ENCODE measurements at regions not wholly inside any gene's neighbourhood (a gene's known extent, or its start where the extent isn't known, plus 50 kb on each side); places are given as distances from the start of the nearest gene placed in this dataset.

DNA sequence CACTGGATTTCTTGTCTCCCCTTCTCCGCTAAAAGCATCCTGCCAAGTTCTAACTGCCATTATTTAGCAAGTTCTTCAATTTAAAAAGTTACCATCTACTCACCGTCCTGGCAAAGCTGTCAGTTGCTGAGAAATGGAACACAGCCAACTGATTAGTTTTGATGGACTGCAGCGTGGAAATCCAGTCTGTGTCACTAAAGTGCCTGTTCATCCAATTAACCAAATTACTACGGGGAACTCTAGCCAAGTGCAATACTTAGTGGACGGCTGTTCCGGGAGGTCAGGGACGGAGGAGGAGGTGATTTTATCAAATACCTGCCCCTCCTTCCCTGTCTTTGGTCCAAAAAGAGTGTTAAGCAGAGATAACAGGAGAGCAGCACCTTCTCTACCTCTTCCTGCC is 260.7 kb downstream of the MAF start (continued):
- TF ChIP-seq IRF2 (CRISPR knock-in tag; IDR thresholded peaks at IDR 0.05), result no peak
- no peak for TF ChIP-seq TCF7L2 (IDR thresholded peaks at IDR 0.05; ENCODE audit: low read depth, low read length)

DNA sequence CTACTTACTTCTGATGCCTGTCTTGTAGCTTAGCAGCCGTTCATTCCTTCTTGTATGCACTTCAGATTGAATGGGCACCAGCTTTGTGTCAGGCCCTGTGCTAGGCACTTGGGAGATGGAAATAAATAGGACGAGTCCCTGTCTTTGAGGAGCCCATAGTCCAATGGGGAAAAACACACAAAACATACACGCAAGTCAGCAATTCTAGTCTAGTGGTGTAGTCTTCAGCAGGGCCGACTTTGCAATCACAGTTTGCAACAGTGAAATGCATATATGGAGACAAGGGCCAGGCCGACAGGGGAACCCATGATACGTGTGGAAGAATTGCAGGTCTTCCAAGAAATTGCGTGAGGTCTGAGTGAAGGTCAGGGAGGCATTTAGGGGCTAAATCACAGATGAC is 262.6 kb downstream of the MAF start:
- Histone ChIP-seq H3K9ac (ENCODE audit: insufficient read depth in 1 of 2, low read depth in 2 of 2, low read length in 2 of 2) (no peak overlapping the region), H3K27ac (ENCODE audit: extremely low read depth, low read depth, low read length) (no peak overlapping the region), H3K27me3 (ENCODE audit: control insufficient read depth in 2 of 2, insufficient read depth in 2 of 2, low read length in 2 of 2) (peaks cover 19 to 27% of the 10 kb centered on the region in 2 experiments), H3K79me2 (ENCODE audit: control insufficient read depth, insufficient read depth, low read length) (no peaks in the 10 kb centered on the region), H2AFZ (ENCODE audit: low read depth, low read length) (no peak overlapping the region), H3K4me1 (replicated peaks in 1 of 2; ENCODE audit: control insufficient read depth in 2 of 2, insufficient read depth in 2 of 2, low read length in 2 of 2) (no peaks in the 10 kb centered on the region), H3K4me2 (ENCODE audit: insufficient read depth, low read length) (no peak overlapping the region), H3K9me3 (replicated peaks; ENCODE audit: control insufficient read depth, insufficient read depth, low read depth, low read length) (no peaks in the 10 kb centered on the region), H3K36me3 (ENCODE audit: control insufficient read depth, insufficient read depth, low read length) (no peaks in the 10 kb centered on the region), H4K20me1 (replicated peaks; ENCODE audit: control insufficient read depth, insufficient read depth, low read length) (no peaks in the 10 kb centered on the region; the same call in 1 of the 2 replicates), H3K9me1 (ENCODE audit: control insufficient read depth, insufficient read depth, low read length) (no peaks in the 10 kb centered on the region), H3K4me3 (no peak overlapping the region)
- TF ChIP-seq C11orf30 (IDR thresholded peaks at IDR 0.05; ENCODE audit: low read depth), result peak; percentile 32
- no peak for TF ChIP-seq SMAD3 (CRISPR knock-in tag; conservative IDR thresholded peaks at IDR 0.05)
- TF ChIP-seq MAFG (tag; conservative IDR thresholded peaks at IDR 0.05), result 0 out of 2 replicates have a peak, but pooled peaks have one; percentile 5
- TF ChIP-seq, protein P1, sequence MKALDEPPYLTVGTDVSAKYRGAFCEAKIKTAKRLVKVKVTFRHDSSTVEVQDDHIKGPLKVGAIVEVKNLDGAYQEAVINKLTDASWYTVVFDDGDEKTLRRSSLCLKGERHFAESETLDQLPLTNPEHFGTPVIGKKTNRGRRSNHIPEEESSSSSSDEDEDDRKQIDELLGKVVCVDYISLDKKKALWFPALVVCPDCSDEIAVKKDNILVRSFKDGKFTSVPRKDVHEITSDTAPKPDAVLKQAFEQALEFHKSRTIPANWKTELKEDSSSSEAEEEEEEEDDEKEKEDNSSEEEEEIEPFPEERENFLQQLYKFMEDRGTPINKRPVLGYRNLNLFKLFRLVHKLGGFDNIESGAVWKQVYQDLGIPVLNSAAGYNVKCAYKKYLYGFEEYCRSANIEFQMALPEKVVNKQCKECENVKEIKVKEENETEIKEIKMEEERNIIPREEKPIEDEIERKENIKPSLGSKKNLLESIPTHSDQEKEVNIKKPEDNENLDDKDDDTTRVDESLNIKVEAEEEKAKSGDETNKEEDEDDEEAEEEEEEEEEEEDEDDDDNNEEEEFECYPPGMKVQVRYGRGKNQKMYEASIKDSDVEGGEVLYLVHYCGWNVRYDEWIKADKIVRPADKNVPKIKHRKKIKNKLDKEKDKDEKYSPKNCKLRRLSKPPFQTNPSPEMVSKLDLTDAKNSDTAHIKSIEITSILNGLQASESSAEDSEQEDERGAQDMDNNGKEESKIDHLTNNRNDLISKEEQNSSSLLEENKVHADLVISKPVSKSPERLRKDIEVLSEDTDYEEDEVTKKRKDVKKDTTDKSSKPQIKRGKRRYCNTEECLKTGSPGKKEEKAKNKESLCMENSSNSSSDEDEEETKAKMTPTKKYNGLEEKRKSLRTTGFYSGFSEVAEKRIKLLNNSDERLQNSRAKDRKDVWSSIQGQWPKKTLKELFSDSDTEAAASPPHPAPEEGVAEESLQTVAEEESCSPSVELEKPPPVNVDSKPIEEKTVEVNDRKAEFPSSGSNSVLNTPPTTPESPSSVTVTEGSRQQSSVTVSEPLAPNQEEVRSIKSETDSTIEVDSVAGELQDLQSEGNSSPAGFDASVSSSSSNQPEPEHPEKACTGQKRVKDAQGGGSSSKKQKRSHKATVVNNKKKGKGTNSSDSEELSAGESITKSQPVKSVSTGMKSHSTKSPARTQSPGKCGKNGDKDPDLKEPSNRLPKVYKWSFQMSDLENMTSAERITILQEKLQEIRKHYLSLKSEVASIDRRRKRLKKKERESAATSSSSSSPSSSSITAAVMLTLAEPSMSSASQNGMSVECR (CRISPR knock-in tag; IDR thresholded peaks at IDR 0.05), result no peak
- TF ChIP-seq, protein P2, sequence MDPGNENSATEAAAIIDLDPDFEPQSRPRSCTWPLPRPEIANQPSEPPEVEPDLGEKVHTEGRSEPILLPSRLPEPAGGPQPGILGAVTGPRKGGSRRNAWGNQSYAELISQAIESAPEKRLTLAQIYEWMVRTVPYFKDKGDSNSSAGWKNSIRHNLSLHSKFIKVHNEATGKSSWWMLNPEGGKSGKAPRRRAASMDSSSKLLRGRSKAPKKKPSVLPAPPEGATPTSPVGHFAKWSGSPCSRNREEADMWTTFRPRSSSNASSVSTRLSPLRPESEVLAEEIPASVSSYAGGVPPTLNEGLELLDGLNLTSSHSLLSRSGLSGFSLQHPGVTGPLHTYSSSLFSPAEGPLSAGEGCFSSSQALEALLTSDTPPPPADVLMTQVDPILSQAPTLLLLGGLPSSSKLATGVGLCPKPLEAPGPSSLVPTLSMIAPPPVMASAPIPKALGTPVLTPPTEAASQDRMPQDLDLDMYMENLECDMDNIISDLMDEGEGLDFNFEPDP (CRISPR knock-in tag; IDR thresholded peaks at IDR 0.05), result no peak
- no peak for TF ChIP-seq KAT7 (CRISPR knock-in tag; IDR thresholded peaks at IDR 0.05; ENCODE audit: borderline replicate concordance)
- TF ChIP-seq TEAD4 (IDR thresholded peaks at IDR 0.05; ENCODE audit: low read length), result no peak
- TF ChIP-seq TEAD4 (CRISPR knock-in tag; IDR thresholded peaks at IDR 0.05; ENCODE audit: borderline replicate concordance), result no peak
- TF ChIP-seq TEAD1 (CRISPR knock-in tag; IDR thresholded peaks at IDR 0.05), result no peak
- no peak for TF ChIP-seq ZNF384 (IDR thresholded peaks at IDR 0.05; ENCODE audit: low read depth, low read length)
- TF ChIP-seq ZBTB2 (IDR thresholded peaks at IDR 0.05), result no peak
- TF ChIP-seq GABPB2 (CRISPR knock-in tag; conservative IDR thresholded peaks at IDR 0.05), result no peak
- TF ChIP-seq NCOA2 (IDR thresholded peaks at IDR 0.05; ENCODE audit: partially characterized antibody in 2 of 2), result no peak
- ATAC-seq, result no peak
- intact Hi-C loops (cut with micrococcal nuclease) (no loop called here), in situ Hi-C loops (cut with MboI) (no loop called here)
- ChIA-PET POLR2A (no interaction called here), CTCF (ENCODE audit: low intra/inter-chr PET ratio) (no interaction called here)
- BruUV-seq (replicated peaks), result no TSS peak
- FAIRE-seq, result no peak
- WGBS (ENCODE audit: insufficient coverage, low coverage, missing lambda C conversion rate), result 0% methylated on average over 7 of the region's 7 CpGs
- no peak for DNase-seq (ENCODE audit: extremely low read depth in 1 of 4, low spot score in 3 of 4)
